T follicular helper cell (primary cell): ENCODE measurements at regions not wholly inside any gene's neighbourhood (a gene's known extent, or its start where the extent isn't known, plus 50 kb on each side); places are given as distances from the start of the nearest gene placed in this dataset.

ENCODE experiments used
- DNase-seq: peaks from one replicate; pipeline ENCODE4 v3.0.0-alpha.2; 2020; ENCODE audit warnings: low read depth

GRCh38 chr1:29514361-29515169 is 278.2 kb downstream of the PTPRU start:
- DNase-seq: no peak

- DNase-seq: no peak
Measured at GRCh38 chr1:29513357-29513756, 277.0 kb downstream of the PTPRU start.

GRCh38 chr1:29511436-29511835 is 275.1 kb downstream of the PTPRU start:
- no peak for DNase-seq

GRCh38 chr1:29508458-29509107 is 272.3 kb downstream of the PTPRU start:
- DNase-seq: no peak

- no peak for DNase-seq
Measured at GRCh38 chr1:29506678-29507225, 270.4 kb downstream of the PTPRU start.

- DNase-seq: no peak
Measured at GRCh38 chr1:29505532-29506220, 269.4 kb downstream of the PTPRU start.

GRCh38 chr1:29504709-29505410 is 268.5 kb downstream of the PTPRU start:
- DNase-seq: no peak

GRCh38 chr1:29504196-29504595 is 267.9 kb downstream of the PTPRU start:
- no peak for DNase-seq

GRCh38 chr1:29502911-29503840 is 266.9 kb downstream of the PTPRU start:
- DNase-seq: no peak

GRCh38 chr1:29502225-29502910 is 266.0 kb downstream of the PTPRU start:
- no peak for DNase-seq

GRCh38 chr1:29501227-29501976 is 265.1 kb downstream of the PTPRU start:
- no peak for DNase-seq

GRCh38 chr1:29500651-29501050 is 264.3 kb downstream of the PTPRU start:
- DNase-seq: no peak

GRCh38 chr1:29500041-29500440 is 263.7 kb downstream of the PTPRU start:
- no peak for DNase-seq

GRCh38 chr1:29499104-29499650 is 262.9 kb downstream of the PTPRU start:
- DNase-seq: no peak

- no peak for DNase-seq
Measured at GRCh38 chr1:29498126-29499103, 262.1 kb downstream of the PTPRU start.

GRCh38 chr1:29497395-29498125 is 261.2 kb downstream of the PTPRU start:
- DNase-seq: no peak

GRCh38 chr1:29496701-29497100 is 260.4 kb downstream of the PTPRU start:
- DNase-seq: no peak
